A673 (cell line): ENCODE measurements at regions not wholly inside any gene's neighbourhood (a gene's known extent, or its start where the extent isn't known, plus 50 kb on each side); places are given as distances from the start of the nearest gene placed in this dataset.

Source experiments
- BruUV-seq: library from RNA; stranded (reverse); fragments of 400-500 nt; replicated peaks from 2 replicates; lab custom pipeline; 2021; lab: Mats Ljungman, UMichigan
- CTCF ChIA-PET: fragments of 300-600 bp; sonication (Branson Sonifier 250); formaldehyde crosslinking; loops from one replicate; lab custom pipeline; 2022; ENCODE audit warnings: antibody characterized with exemption; lab: Charles Lee
- POLR2A ChIA-PET: fragments of 300-600 bp; sonication (Branson Sonifier 250); formaldehyde crosslinking; loops from one replicate; lab custom pipeline; 2022; ENCODE audit warnings: antibody characterized with exemption; ENCODE audit not compliant: low non-redundant PET; lab: Charles Lee
- DNase-seq: peaks from one replicate; pipeline ENCODE4 v3.0.0-alpha.2; 2015; ENCODE audit warnings: low spot score
- H3K27ac ChIP-seq: fragments of 200-600 bp; sonication (generic); 2 replicates; pipeline ENCODE4 v1.5.1; 2016; ENCODE audit warnings: mixed run types, low read depth, mild to moderate bottlenecking, mixed read lengths, antibody characterized with exemption, low read length; ENCODE audit not compliant: poor library complexity, severe bottlenecking
- H3K27me3 ChIP-seq: fragments of 200-600 bp; sonication (generic); replicated peaks from 2 replicates; pipeline ENCODE4 v1.6.1; 2017; ENCODE audit warnings: mixed run types, low read depth, mild to moderate bottlenecking, mixed read lengths, antibody characterized with exemption, low read length; ENCODE audit not compliant: insufficient read depth, poor library complexity
- H3K36me3 ChIP-seq: fragments of 200-600 bp; sonication (generic); 2 replicates; pipeline ENCODE4 v1.6.1; 2016; ENCODE audit warnings: mixed run types, mild to moderate bottlenecking, mixed read lengths, antibody characterized with exemption, low read length; ENCODE audit not compliant: insufficient read depth, poor library complexity, severe bottlenecking
- H3K4me1 ChIP-seq: fragments of 200-600 bp; sonication (generic); 2 replicates; pipeline ENCODE4 v1.6.1; 2017; ENCODE audit warnings: mixed run types, mild to moderate bottlenecking, mixed read lengths, antibody characterized with exemption, low read length; ENCODE audit not compliant: insufficient read depth, poor library complexity, severe bottlenecking
- H3K4me3 ChIP-seq: fragments of 200-600 bp; sonication (generic); 2 replicates; pipeline ENCODE4 v1.5.1; 2016; ENCODE audit warnings: low read depth, mixed run types, mild to moderate bottlenecking, mixed read lengths, low read length; ENCODE audit not compliant: poor library complexity, severe bottlenecking
- H3K9me3 ChIP-seq: fragments of 200-600 bp; sonication (generic); 2 replicates; pipeline ENCODE4 v1.6.1; 2016; ENCODE audit warnings: mixed run types, low read depth, mild to moderate bottlenecking, mixed read lengths, antibody characterized with exemption, low read length; ENCODE audit not compliant: poor library complexity, severe bottlenecking
- EZH2 ChIP-seq: fragments of 200-600 bp; sonication (generic); IDR thresholded peaks from 2 replicates; pipeline ENCODE4 v1.6.1; 2017; ENCODE audit warnings: borderline replicate concordance, low read depth, mild to moderate bottlenecking, mixed read lengths, antibody characterized with exemption, low read length; ENCODE audit not compliant: poor library complexity, severe bottlenecking
- intact Hi-C: fragments of 100-400 bp; cut with micrococcal nuclease; formaldehyde crosslinking; loops from one replicate; pipeline ENCODE4 v1.10.0; 2022; ENCODE audit not compliant: unreplicated experiment
- TF ChIP-seq, protein P1 (sequence below): fragments of 300-800, 200-600 bp; sonication (generic); conservative IDR thresholded peaks from 2 replicates; pipeline ENCODE4 v1.5.1; 2017; ENCODE audit warnings: low read depth, mild to moderate bottlenecking, antibody characterized with exemption, low read length, moderate library complexity, mixed read lengths

GRCh38 chr9:31255211-31255610 is 1129.2 kb upstream of the ACO1 start:
- H3K36me3 ChIP-seq: no peaks in the 10 kb centered on the region
- no peaks in the 10 kb centered on the region for H3K27me3 ChIP-seq
- H3K4me3 ChIP-seq: no peak overlapping the region
- H3K9me3 ChIP-seq: no peaks in the 10 kb centered on the region
- TF ChIP-seq EZH2: no peak
- no peak for DNase-seq
- no peaks in the 10 kb centered on the region for H3K4me1 ChIP-seq
- no peak overlapping the region for H3K27ac ChIP-seq
- BruUV-seq: no TSS peak
- POLR2A ChIA-PET: interaction anchor here (0.6 kb wide), 1 partner anchor 873 kb away, joined by 3 read pairs; no protein-coding TSS in a partner anchor
- CTCF ChIA-PET: no interaction called here
- intact Hi-C loops: no loop called here

DNA sequence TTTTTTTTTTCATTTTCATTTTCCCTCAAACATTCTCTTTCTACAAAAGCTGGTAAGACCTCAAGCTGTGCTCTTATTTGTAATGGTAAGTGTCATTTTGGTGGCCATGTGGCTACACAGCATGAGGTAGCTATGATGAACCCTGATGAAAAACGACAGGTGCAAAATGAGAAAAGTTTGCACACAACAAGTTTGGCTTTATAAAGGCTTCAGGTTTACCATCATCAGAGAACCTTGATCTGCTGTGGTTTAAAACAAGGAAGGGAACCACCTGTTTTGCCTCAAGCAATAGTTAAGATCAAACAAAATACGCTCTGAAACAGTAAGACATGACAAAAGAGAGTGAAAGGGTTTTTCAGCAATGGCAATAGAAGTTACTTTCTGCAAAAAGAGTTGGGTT is 1124.6 kb upstream of the ACO1 start:
- no peaks in the 10 kb centered on the region for H3K27me3 ChIP-seq
- CTCF ChIA-PET: no interaction called here
- H3K4me3 ChIP-seq: no peak overlapping the region
- no peaks in the 10 kb centered on the region for H3K36me3 ChIP-seq
- intact Hi-C loops: no loop called here
- TF ChIP-seq, protein P1, sequence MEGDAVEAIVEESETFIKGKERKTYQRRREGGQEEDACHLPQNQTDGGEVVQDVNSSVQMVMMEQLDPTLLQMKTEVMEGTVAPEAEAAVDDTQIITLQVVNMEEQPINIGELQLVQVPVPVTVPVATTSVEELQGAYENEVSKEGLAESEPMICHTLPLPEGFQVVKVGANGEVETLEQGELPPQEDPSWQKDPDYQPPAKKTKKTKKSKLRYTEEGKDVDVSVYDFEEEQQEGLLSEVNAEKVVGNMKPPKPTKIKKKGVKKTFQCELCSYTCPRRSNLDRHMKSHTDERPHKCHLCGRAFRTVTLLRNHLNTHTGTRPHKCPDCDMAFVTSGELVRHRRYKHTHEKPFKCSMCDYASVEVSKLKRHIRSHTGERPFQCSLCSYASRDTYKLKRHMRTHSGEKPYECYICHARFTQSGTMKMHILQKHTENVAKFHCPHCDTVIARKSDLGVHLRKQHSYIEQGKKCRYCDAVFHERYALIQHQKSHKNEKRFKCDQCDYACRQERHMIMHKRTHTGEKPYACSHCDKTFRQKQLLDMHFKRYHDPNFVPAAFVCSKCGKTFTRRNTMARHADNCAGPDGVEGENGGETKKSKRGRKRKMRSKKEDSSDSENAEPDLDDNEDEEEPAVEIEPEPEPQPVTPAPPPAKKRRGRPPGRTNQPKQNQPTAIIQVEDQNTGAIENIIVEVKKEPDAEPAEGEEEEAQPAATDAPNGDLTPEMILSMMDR: no peak
- TF ChIP-seq EZH2: no peak
- H3K9me3 ChIP-seq: no peaks in the 10 kb centered on the region
- POLR2A ChIA-PET: no interaction called here
- no peak overlapping the region for H3K27ac ChIP-seq
- H3K4me1 ChIP-seq: no peaks in the 10 kb centered on the region
- no peak for DNase-seq
- no TSS peak for BruUV-seq

DNA sequence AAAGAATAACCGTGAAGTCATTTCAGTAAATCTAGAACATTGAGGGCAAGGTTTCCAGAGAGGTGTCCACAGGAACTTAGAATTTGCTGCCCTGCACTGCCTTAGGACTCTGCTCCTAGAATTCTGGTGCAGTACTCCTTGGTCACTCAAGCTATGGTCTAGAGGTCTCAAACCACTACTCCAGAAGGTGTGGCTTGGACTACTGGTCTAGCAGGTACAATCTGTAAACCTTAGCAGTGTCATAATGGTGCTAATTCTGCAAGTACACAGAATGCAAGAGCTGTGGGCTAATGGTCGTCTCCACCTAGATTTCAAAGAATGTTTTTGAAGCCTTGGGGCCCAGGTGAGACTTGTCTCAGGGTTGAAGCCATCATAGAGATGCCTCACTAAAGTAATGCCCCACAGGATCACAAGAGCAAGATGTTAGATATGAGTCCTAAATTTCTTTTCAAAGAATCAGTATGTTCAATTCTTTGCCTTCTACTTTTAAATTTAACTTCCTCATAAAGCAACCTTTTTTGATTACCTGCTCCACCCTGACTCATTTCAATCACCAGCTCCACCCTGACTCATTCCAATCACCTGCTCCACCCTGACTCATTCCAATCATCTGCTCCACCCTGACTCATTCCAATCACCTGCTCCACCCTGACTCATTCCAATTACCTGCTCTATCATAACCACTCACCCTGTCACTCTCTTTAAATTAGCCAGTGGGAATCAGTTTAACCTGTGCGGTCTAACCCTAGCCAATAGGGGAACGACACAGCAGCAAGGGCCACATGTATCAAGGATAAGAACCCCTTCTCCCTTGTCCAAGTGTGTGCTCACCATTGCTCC is 1111.8 kb upstream of the ACO1 start:
- no TSS peak for BruUV-seq
- intact Hi-C loops: no loop called here
- no peak for DNase-seq
- Histone ChIP-seq H3K27ac (no peak overlapping the region), H3K36me3 (no peaks in the 10 kb centered on the region), H3K4me3 (no peak overlapping the region), H3K4me1 (no peaks in the 10 kb centered on the region), H3K27me3 (no peaks in the 10 kb centered on the region), H3K9me3 (no peaks in the 10 kb centered on the region)
- TF ChIP-seq, protein P1: no peak
- no peak for TF ChIP-seq EZH2
- CTCF ChIA-PET: no interaction called here
- POLR2A ChIA-PET: no interaction called here
